NT2/D1 (cell line): ENCODE measurements at regions not wholly inside any gene's neighbourhood (a gene's known extent, or its start where the extent isn't known, plus 50 kb on each side); places are given as distances from the start of the nearest gene placed in this dataset.

Experiments used
- DNase-seq: peaks from one replicate; pipeline ENCODE4 v3.0.0-alpha.2; 2011; ENCODE audit warnings: low read depth, low spot score
- H3K27me3 ChIP-seq: 2 replicates; pipeline ENCODE4 v1.6.0; 2011; ENCODE audit warnings: mild to moderate bottlenecking; ENCODE audit not compliant: insufficient read length, insufficient read depth
- H3K36me3 ChIP-seq: 2 replicates; pipeline ENCODE4 v1.6.1; 2011; ENCODE audit warnings: mild to moderate bottlenecking, low read length, mixed read lengths; ENCODE audit not compliant: insufficient read depth, insufficient read length
- H3K4me1 ChIP-seq: 2 replicates; pipeline ENCODE4 v1.5.1; 2011; ENCODE audit not compliant: insufficient read depth, insufficient read length
- H3K4me3 ChIP-seq: 2 replicates; pipeline ENCODE4 v1.5.1; 2011; ENCODE audit warnings: low read depth; ENCODE audit not compliant: insufficient read length
- H3K9ac ChIP-seq: 2 replicates; pipeline ENCODE4 v1.6.0; 2011; ENCODE audit warnings: low read depth; ENCODE audit not compliant: insufficient read length
- H3K9me3 ChIP-seq: 2 replicates; pipeline ENCODE4 v1.5.1; 2011; ENCODE audit warnings: mild to moderate bottlenecking, low read length; ENCODE audit not compliant: insufficient read depth
- SUZ12 ChIP-seq: IDR thresholded peaks from 2 replicates; pipeline ENCODE4 v1.6.1; 2011; ENCODE audit not compliant: insufficient read length, insufficient read depth; ENCODE audit errors: extremely low read depth
- YY1 ChIP-seq: IDR thresholded peaks from 2 replicates; pipeline ENCODE4 v1.6.1; 2011; ENCODE audit not compliant: insufficient read length, insufficient read depth
- ZNF274 ChIP-seq: IDR thresholded peaks from 2 replicates; pipeline ENCODE4 v1.6.1; 2011; ENCODE audit warnings: mild to moderate bottlenecking, low read depth, low read length

DNA sequence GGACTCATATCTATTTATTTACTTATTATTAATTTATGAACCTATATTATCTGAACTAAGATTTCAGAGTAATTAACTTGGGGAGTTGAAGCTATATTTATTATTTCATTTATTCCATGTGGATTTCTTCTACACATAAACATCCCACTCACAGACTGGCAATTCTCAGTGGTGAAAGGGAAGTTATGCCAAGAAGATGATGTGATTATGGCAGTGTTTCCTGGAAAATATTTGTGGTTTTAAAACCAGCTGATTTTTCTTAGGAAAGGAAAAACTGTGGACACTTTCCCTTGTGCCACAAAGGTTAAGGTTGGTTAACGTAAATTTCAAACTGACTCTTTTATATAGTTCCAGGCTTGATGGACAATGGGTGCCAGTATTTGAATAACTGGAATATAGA is 513.1 kb downstream of the SLITRK6 start:
- H3K36me3 ChIP-seq = no peaks in the 10 kb centered on the region
- H3K9me3 ChIP-seq = no peaks in the 10 kb centered on the region
- TF ChIP-seq YY1 = no peak
- no peak for TF ChIP-seq SUZ12
- no peak for TF ChIP-seq ZNF274
- no peaks in the 10 kb centered on the region for H3K27me3 ChIP-seq
- no peak overlapping the region for H3K9ac ChIP-seq
- no peak for DNase-seq
- H3K4me3 ChIP-seq = no peak overlapping the region
- H3K4me1 ChIP-seq = no peaks in the 10 kb centered on the region

DNA sequence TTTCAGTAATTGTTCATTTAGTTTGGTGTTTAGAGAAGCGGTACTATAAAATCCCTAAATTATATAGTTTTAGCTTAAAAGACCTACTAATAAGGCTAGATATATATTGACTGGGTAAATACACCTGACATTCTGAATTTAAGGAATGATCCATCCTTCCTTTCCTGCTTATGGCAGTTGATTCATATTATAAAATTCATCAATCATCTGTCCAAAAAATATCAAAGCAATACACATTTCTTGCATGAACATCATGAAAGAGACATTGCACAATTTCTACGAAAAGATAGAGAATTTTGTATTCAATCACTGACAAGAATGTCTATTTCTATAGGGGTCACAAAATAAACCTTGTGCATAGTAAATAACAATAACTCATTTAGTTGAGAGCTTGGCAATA is 514.9 kb downstream of the SLITRK6 start:
- no peak for DNase-seq
- TF ChIP-seq SUZ12 = no peak
- no peak for TF ChIP-seq ZNF274
- no peak for TF ChIP-seq YY1

DNA sequence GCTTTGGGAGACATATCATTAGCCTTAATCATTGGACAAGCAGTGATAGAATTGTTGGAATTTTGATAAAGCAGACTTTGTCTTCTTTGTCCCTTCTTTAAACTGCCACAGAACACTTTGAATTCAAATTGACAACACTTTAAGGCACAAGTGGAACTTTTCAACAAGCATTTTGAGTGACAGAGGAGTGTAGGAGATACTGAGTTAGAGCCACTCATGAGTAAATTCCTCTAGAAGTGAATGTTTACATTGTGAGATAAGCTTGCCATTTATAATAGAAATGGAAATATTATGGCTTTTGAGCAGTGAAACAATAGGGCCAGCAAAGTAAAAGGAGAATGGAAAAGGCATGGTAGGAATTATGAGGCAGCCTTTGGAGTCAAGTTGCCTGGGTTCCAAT is 515.8 kb downstream of the SLITRK6 start:
- DNase-seq = no peak
- TF ChIP-seq ZNF274 (no peak), YY1 (no peak), SUZ12 (no peak)
- Histone ChIP-seq H3K36me3 (no peaks in the 10 kb centered on the region), H3K9me3 (no peaks in the 10 kb centered on the region), H3K9ac (no peak overlapping the region), H3K27me3 (no peaks in the 10 kb centered on the region), H3K4me1 (no peaks in the 10 kb centered on the region), H3K4me3 (no peak overlapping the region)

More for the DNA sequence above, 514.9 kb downstream of the SLITRK6 start:
- Histone ChIP-seq H3K4me1 (no peaks in the 10 kb centered on the region), H3K9me3 (no peaks in the 10 kb centered on the region), H3K4me3 (no peak overlapping the region), H3K36me3 (no peaks in the 10 kb centered on the region), H3K9ac (no peak overlapping the region), H3K27me3 (no peaks in the 10 kb centered on the region)

DNA sequence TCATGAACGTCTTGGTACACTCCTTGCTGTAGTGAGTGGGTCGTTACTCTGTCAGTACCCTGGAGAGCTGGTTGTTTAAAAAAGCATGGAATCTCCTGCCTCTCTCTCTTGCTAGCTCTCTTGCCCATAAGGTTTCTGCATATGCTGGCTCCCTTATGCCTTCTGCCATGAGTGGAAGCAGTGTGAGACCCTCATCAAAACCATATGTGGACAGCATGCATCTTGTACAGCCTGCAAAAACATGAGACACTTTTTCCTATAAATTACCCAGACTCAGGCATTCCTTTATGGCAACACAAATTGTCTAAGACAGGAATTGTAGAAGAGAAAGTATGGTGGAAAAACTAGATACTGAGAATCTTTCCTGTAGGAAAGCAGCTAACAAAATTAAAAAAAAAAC is 516.3 kb downstream of the SLITRK6 start:
- TF ChIP-seq ZNF274 (no peak), SUZ12 (no peak), YY1 (no peak)

DNA sequence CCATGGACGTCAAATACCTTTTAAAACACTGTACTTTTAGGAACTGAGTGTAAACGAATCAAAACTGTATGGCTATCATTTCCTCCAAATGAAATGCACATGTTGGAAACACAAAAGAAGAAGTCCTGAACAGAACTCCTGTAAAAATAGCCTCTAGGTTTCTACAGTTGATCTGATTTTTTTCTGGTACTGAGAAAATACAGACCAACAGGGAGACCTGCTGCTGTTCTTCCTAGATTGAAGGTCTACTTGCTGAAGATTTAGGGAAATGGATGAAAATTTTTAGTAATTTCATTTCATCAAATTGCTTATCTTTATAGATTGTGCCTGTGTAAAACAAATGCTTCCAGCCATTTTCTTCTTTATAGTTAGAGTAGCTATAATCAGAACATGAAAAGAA is 520.4 kb downstream of the SLITRK6 start:
- Histone ChIP-seq H3K4me1 (no peaks in the 10 kb centered on the region), H3K36me3 (no peaks in the 10 kb centered on the region), H3K27me3 (no peaks in the 10 kb centered on the region), H3K9me3 (no peaks in the 10 kb centered on the region), H3K4me3 (no peak overlapping the region), H3K9ac (no peak overlapping the region)
- no peak for DNase-seq
- TF ChIP-seq YY1 (no peak), ZNF274 (no peak), SUZ12 (no peak)

More for the DNA sequence above, 516.3 kb downstream of the SLITRK6 start:
- Histone ChIP-seq H3K27me3 (no peaks in the 10 kb centered on the region), H3K9ac (no peak overlapping the region), H3K36me3 (no peaks in the 10 kb centered on the region), H3K9me3 (no peaks in the 10 kb centered on the region), H3K4me3 (no peak overlapping the region), H3K4me1 (no peaks in the 10 kb centered on the region)
- no peak for DNase-seq

DNA sequence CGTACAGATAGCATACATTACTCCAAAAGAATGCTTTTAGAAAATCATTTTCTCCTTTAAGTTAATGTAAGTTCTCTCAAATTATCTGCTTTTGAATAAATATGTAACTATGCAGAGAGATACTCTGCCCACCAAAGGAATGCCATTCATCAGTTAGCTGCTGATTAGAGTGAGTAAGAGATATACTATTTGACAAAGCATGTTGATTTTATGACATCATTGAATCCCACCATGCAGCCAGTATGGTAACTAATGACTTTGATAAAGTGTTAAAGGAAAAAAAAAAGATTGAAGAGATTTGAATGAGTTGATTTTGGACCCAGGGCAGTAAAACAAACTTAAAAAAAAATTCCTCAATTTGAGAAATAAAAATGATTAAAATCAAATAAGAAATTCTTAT is 521.5 kb downstream of the SLITRK6 start:
- no peaks in the 10 kb centered on the region for H3K27me3 ChIP-seq
- H3K4me3 ChIP-seq = no peak overlapping the region
- H3K4me1 ChIP-seq = no peaks in the 10 kb centered on the region
- H3K9me3 ChIP-seq = no peaks in the 10 kb centered on the region
- H3K9ac ChIP-seq = no peak overlapping the region
- H3K36me3 ChIP-seq = no peaks in the 10 kb centered on the region
- no peak for TF ChIP-seq YY1
- no peak for TF ChIP-seq SUZ12
- TF ChIP-seq ZNF274 = no peak
- DNase-seq = no peak

DNA sequence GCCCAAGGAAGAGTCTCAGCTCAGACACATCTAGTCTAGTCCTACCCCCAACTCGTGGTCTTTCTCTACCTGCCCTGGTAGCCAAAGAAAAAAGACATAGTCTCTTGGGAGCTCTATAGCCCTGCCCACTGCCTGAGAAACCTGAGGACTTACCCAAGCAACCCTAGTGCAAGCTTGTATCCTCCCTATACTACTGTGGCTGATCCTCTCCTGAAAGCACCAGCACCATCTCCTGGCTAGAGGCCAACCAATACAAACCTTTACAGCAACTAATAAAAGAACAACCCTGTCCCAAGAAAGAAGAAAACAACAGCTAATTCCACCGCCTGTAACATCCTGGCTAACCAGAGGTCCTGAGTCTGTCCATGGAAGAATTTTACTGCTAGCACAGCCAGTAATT is 532.4 kb downstream of the SLITRK6 start:
- Histone ChIP-seq H3K4me1 (no peaks in the 10 kb centered on the region), H3K9me3 (no peaks in the 10 kb centered on the region), H3K4me3 (no peak overlapping the region), H3K36me3 (no peaks in the 10 kb centered on the region), H3K27me3 (no peaks in the 10 kb centered on the region), H3K9ac (no peak overlapping the region)
- no peak for DNase-seq
- TF ChIP-seq YY1 = no peak
- no peak for TF ChIP-seq ZNF274
- TF ChIP-seq SUZ12 = no peak
